Left lung (tissue), 4 donors: ENCODE measurements at regions not wholly inside any gene's neighbourhood (a gene's known extent, or its start where the extent isn't known, plus 50 kb on each side); places are given as distances from the start of the nearest gene placed in this dataset.
A peak's percentile ranks its signal among the peaks of the same experiment; 100 is the strongest.

Source experiments
- ATAC-seq: fragments of 200-7000 bp; cut with Tn5 transposase; one replicate; pipeline ENCODE4 v1.9.1; 2020; ENCODE audit warnings: moderate library complexity
- DNase-seq, 4 donors: peaks; one replicate each; pipeline ENCODE4 v3.0.0-alpha.2; 2013 to 2020
- H3K27ac ChIP-seq, 2 donors: fragments of 200-600 bp; sonication (generic) in 1 of 2; one replicate each; pipeline versions ENCODE4 v1.5.0 to v1.8.0; 2020 to 2021
- H3K27me3 ChIP-seq, 2 donors: fragments of 200-600 bp; sonication (generic) in 1 of 2; one replicate each; pipeline versions ENCODE4 v1.5.0 to v1.8.0; 2020 to 2021
- H3K36me3 ChIP-seq, 2 donors: fragments of 200-600 bp; sonication (generic) in 1 of 2; one replicate each; pipeline versions ENCODE4 v1.5.0 to v1.8.0; 2020 to 2021
- H3K4me1 ChIP-seq, 2 donors: fragments of 200-600 bp; one replicate each; pipeline ENCODE4 v1.8.0; 2021
- H3K4me3 ChIP-seq, 2 donors: fragments of 200-600 bp; sonication (generic) in 1 of 2; one replicate each; pipeline versions ENCODE4 v1.5.0 to v1.8.0; 2020 to 2021; ENCODE audit warnings: mild to moderate bottlenecking in 1 of 2
- H3K9me3 ChIP-seq, 2 donors: fragments of 200-600 bp; sonication (generic) in 1 of 2; one replicate each; pipeline versions ENCODE4 v1.5.0 to v1.8.0; 2020 to 2021
- CTCF ChIP-seq, 2 donors: fragments of 200-600 bp; sonication (generic) in 1 of 2; IDR thresholded peaks; one replicate each; pipeline versions ENCODE4 v1.5.0 to v1.8.0; 2021; ENCODE audit warnings: antibody characterized with exemption in 2 of 2
- intact Hi-C, 2 donors: fragments of 100-400 bp; cut with DNase I; formaldehyde crosslinking; loops; one replicate each; pipeline versions ENCODE4 v1.11.2 to v1.14.2; 2022
- donor health status: DM: no; HTN: yes; CAD: no.
- donor health status: DM: no; HTN: no; CAD: no.

- ATAC-seq, result peak; percentile 22
- H3K9me3 ChIP-seq, result no peaks in the 10 kb centered on the region
- H3K36me3 ChIP-seq, result no peaks in the 10 kb centered on the region
- H3K27me3 ChIP-seq, result no peaks in the 10 kb centered on the region
- DNase-seq, result no peak
- no peak for TF ChIP-seq CTCF (IDR thresholded peaks at IDR 0.05)
- no peak overlapping the region for H3K4me3 ChIP-seq
- peaks cover 5 to 46% of the 10 kb centered on the region in 2 donors for H3K4me1 ChIP-seq
- intact Hi-C loops, result no loop called here
- peak overlapping the region in 1 of 2 donors; percentile 76 for H3K27ac ChIP-seq
These were observed 122.7 kb upstream of the FRY start for GRCh38 chr13:31908696-31909411.

DNA sequence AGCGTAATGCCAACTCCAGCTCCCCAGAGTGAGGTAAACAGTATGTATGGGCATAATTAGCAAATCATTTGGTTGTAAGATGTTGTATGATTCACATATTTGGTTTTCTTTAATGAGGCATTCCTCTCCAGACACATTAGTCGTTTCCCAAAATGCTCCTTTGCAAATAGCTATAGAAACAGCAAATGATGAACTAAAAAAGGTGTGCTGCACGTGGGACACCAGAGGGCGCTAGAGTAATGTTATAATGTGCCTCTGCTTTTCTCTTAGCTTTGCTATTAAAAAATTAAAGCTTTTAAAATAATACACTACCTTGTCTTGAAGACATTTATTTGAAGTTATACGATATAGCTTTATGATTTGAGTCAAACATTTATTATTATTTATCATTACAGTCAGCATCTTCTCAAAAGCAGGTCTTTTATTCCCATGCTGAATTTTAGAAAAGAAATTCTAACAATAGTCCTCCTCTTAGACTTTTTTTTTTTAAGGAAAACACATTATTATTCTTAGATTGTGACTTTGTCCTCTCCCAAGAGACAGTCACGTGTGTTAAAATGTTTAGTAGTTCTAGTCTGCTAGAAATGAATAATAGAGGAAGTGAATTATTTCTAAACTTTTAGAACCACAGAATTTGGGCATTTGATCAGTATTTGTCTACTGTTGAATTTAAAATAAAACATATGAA is 121.6 kb upstream of the FRY start:
- Histone ChIP-seq H3K9me3 (no peaks in the 10 kb centered on the region), H3K4me1 (peaks cover 5 to 37% of the 10 kb centered on the region in 2 donors), H3K27ac (peak overlapping the region in 1 of 2 donors; percentile 76), H3K4me3 (no peak overlapping the region), H3K27me3 (no peaks in the 10 kb centered on the region), H3K36me3 (no peaks in the 10 kb centered on the region)
- DNase-seq (peak in 2 of 4 donors; percentile 72 to 86), ATAC-seq (peak; percentile 88)
- intact Hi-C loops, result no loop called here
- peak; percentile 85 to 88 for TF ChIP-seq CTCF (IDR thresholded peaks at IDR 0.05)

- Histone ChIP-seq H3K36me3 (no peaks in the 10 kb centered on the region), H3K27ac (peak overlapping the region in 1 of 2 donors; percentile 76), H3K27me3 (no peaks in the 10 kb centered on the region), H3K4me3 (no peak overlapping the region), H3K4me1 (peaks cover 5 to 34% of the 10 kb centered on the region in 2 donors), H3K9me3 (no peaks in the 10 kb centered on the region)
- ATAC-seq (peak; percentile 61), DNase-seq (no peak)
- intact Hi-C loops, result no loop called here
- TF ChIP-seq CTCF (IDR thresholded peaks at IDR 0.05), result no peak
These were observed 120.9 kb upstream of the FRY start for GRCh38 chr13:31910633-31911032.

DNA sequence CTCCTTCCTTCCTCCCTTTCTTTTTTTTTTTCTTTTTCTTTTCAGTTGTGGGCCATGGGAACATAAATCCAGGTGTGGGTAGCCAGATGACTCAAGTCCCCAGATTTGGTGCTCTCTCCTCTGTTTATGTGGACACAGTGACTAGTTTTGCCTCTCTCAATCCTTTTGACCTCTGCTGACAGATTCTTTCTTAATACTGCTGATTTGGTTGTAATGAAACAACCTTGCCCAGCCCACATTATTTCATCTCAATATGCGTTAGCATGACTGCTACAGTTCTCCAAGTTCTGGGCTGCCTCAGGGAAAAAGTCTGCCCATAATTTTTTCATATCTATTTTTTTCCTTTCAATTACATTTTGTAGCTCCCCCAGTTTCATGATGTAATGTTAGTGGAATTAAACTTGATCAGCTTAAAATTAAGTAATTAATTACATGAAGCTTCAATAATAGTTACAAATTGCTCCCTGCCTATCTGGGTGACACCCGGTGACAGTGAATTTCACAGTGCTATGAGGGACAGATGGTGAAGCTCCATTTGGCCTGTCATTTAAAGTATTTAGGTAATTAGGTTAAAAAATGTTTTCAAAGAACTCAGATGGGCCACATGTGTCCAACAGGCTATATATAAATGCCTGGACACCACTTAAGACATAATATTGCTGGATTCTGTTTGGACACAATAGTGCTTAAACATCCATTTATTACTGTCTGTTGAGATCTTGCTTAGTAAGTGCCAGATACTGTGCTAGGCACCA is 118.8 kb upstream of the FRY start:
- H3K36me3 ChIP-seq, result no peaks in the 10 kb centered on the region
- intact Hi-C loops, result no loop called here
- no peak for TF ChIP-seq CTCF (IDR thresholded peaks at IDR 0.05)
- no peaks in the 10 kb centered on the region for H3K27me3 ChIP-seq
- no peaks in the 10 kb centered on the region for H3K9me3 ChIP-seq
- no peak overlapping the region for H3K27ac ChIP-seq
- no peak overlapping the region for H3K4me3 ChIP-seq
- DNase-seq, result no peak
- H3K4me1 ChIP-seq, result peaks cover 5 to 34% of the 10 kb centered on the region in 2 donors
- ATAC-seq, result peak; percentile 8

GRCh38 chr13:31913459-31913858 is 118.1 kb upstream of the FRY start:
- Histone ChIP-seq H3K4me3 (no peak overlapping the region), H3K36me3 (no peaks in the 10 kb centered on the region), H3K4me1 (peaks cover 5 to 33% of the 10 kb centered on the region in 2 donors), H3K27me3 (no peaks in the 10 kb centered on the region), H3K9me3 (no peaks in the 10 kb centered on the region), H3K27ac (no peak overlapping the region)
- intact Hi-C loops, result no loop called here
- TF ChIP-seq CTCF (IDR thresholded peaks at IDR 0.05), result no peak
- ATAC-seq (peak; percentile 17), DNase-seq (no peak)
